Prostate gland (tissue), 2 donors: ENCODE measurements at regions not wholly inside any gene's neighbourhood (a gene's known extent, or its start where the extent isn't known, plus 50 kb on each side); places are given as distances from the start of the nearest gene placed in this dataset.
"Not testable (repeated sequence)": the region's sequence is repeated elsewhere in the genome, so short reads cannot be mapped to it uniquely, and the experiment has no call there.

Experiments
- DNase-seq: peaks from one replicate; pipeline ENCODE4 v3.0.0-alpha.2; 2019; ENCODE audit warnings: low spot score
- H3K27ac ChIP-seq, 2 donors: fragments of 200-600 bp; sonication (generic); 2 replicates each; pipeline ENCODE4 v1.5.1; 2017 to 2019
- H3K27me3 ChIP-seq: fragments of 200-600 bp; sonication (generic); replicated peaks from 2 replicates; pipeline ENCODE4 v1.5.1; 2019; ENCODE audit not compliant: insufficient read depth
- H3K36me3 ChIP-seq, 2 donors: fragments of 200-600 bp; sonication (generic); 1 replicate in 1 of 2; 2 replicates in 1 of 2; pipeline versions ENCODE4 v1.5.1 to v1.8.1; 2017 to 2019
- H3K4me1 ChIP-seq: fragments of 200-600 bp; sonication (generic); replicated peaks from 2 replicates; pipeline ENCODE4 v1.5.1; 2019
- H3K4me3 ChIP-seq, 2 donors: fragments of 200-600 bp; sonication (generic); 2 replicates each; pipeline ENCODE4 v1.5.1; 2017 to 2019
- H3K9me3 ChIP-seq: fragments of 200-600 bp; sonication (generic); 2 replicates; pipeline ENCODE4 v1.5.1; 2017
- CTCF ChIP-seq, 4 experiments: fragments of 200-600 bp in 2 of 4; fragments of 450-650 bp in 2 of 4; sonication (generic) in 2 of 4; IDR thresholded peaks; 1 replicate in 3 of 4; 2 replicates in 1 of 4; pipeline ENCODE4 v1.5.1; 2016 to 2019; ENCODE audit warnings: antibody characterized with exemption in 4 of 4, mild to moderate bottlenecking in 2 of 4, moderate library complexity in 2 of 4
- POLR2A ChIP-seq: fragments of 450-650 bp; IDR thresholded peaks from one replicate; pipeline ENCODE4 v1.6.1; 2016; ENCODE audit warnings: antibody characterized with exemption, mild to moderate bottlenecking
- POLR2AphosphoS5 ChIP-seq: sonication (generic); formaldehyde crosslinking; IDR thresholded peaks from one replicate; pipeline ENCODE4 v1.6.1; 2017; ENCODE audit warnings: antibody characterized with exemption
- WGBS: methylation state at CpG from one replicate; pipeline ENCODE4 v1.1.5; 2018; 5-methylcytosine and 5-hydroxymethylcytosine counted together
- intact Hi-C: fragments of 100-400 bp; cut with DNase I; formaldehyde crosslinking; loops from one replicate; pipeline ENCODE4 v1.14.2; 2022

- no peak overlapping the region for H3K4me3 ChIP-seq
- WGBS, result 85% methylated on average over 2 of the region's 2 CpGs
- no peaks in the 10 kb centered on the region for H3K9me3 ChIP-seq
- TF ChIP-seq POLR2AphosphoS5, result no peak
- no peak for TF ChIP-seq POLR2A
- TF ChIP-seq CTCF (IDR thresholded peaks at IDR 0.05), result no peak
- intact Hi-C loops, result no loop called here
- DNase-seq, result no peak
- no peaks in the 10 kb centered on the region for H3K36me3 ChIP-seq
- H3K4me1 ChIP-seq, result no peaks in the 10 kb centered on the region
- H3K27me3 ChIP-seq, result no peaks in the 10 kb centered on the region
- no peak overlapping the region for H3K27ac ChIP-seq
Measured at GRCh38 chr3:20484126-20484525, 298.1 kb upstream of the SGO1 start.

- TF ChIP-seq CTCF (IDR thresholded peaks at IDR 0.05), result no peak
- TF ChIP-seq POLR2AphosphoS5, result no peak
- no peak for TF ChIP-seq POLR2A
- Histone ChIP-seq H3K4me1 (no peaks in the 10 kb centered on the region), H3K9me3 (no peaks in the 10 kb centered on the region), H3K36me3 (no peaks in the 10 kb centered on the region), H3K27ac (no peak overlapping the region), H3K27me3 (no peaks in the 10 kb centered on the region), H3K4me3 (no peak overlapping the region)
- WGBS, result 91% methylated on average over 3 of the region's 3 CpGs
- intact Hi-C loops, result no loop called here
- no peak for DNase-seq
Measured at GRCh38 chr3:20482350-20482749, 296.3 kb upstream of the SGO1 start.

GRCh38 chr3:20480786-20481365, 294.9 kb upstream of the SGO1 start:
- intact Hi-C loops, result no loop called here
- no peak for TF ChIP-seq CTCF (IDR thresholded peaks at IDR 0.05)
- no peak for TF ChIP-seq POLR2A
- TF ChIP-seq POLR2AphosphoS5, result no peak
- Histone ChIP-seq H3K4me3 (no peak overlapping the region), H3K36me3 (no peaks in the 10 kb centered on the region), H3K4me1 (no peaks in the 10 kb centered on the region), H3K27me3 (no peaks in the 10 kb centered on the region), H3K27ac (no peak overlapping the region), H3K9me3 (no peaks in the 10 kb centered on the region)
- no peak for DNase-seq
- WGBS, result 57% methylated on average over 5 of the region's 5 CpGs

- intact Hi-C loops, result no loop called here
Measured at GRCh38 chr3:20478436-20478835, 292.4 kb upstream of the SGO1 start.

GRCh38 chr3:20464237-20464636, 278.2 kb upstream of the SGO1 start:
- intact Hi-C loops, result not testable (repeated sequence)
- 100% methylated on average over 2 of the region's 2 CpGs for WGBS

More at GRCh38 chr3:20478436-20478835, 292.4 kb upstream of the SGO1 start:
- no peak for TF ChIP-seq CTCF (IDR thresholded peaks at IDR 0.05)
- TF ChIP-seq POLR2AphosphoS5, result no peak
- no peak for TF ChIP-seq POLR2A
- Histone ChIP-seq H3K4me1 (no peaks in the 10 kb centered on the region), H3K27me3 (no peaks in the 10 kb centered on the region), H3K27ac (no peak overlapping the region), H3K36me3 (no peaks in the 10 kb centered on the region), H3K4me3 (no peak overlapping the region), H3K9me3 (no peaks in the 10 kb centered on the region)
- no peak for DNase-seq

More at GRCh38 chr3:20464237-20464636, 278.2 kb upstream of the SGO1 start:
- not testable (repeated sequence) for H3K27ac ChIP-seq, H3K9me3 ChIP-seq, DNase-seq, H3K4me3 ChIP-seq, H3K27me3 ChIP-seq, H3K4me1 ChIP-seq, H3K36me3 ChIP-seq
